Kidney (tissue), 13 donors: ENCODE measurements at regions not wholly inside any gene's neighbourhood (a gene's known extent, or its start where the extent isn't known, plus 50 kb on each side); places are given as distances from the start of the nearest gene placed in this dataset.

Experiments
- DNase-seq, 5 donors: peaks; one replicate each; pipeline ENCODE4 v3.0.0-alpha.2; 2013 to 2020
- FAIRE-seq: peaks from 2 replicates; lab custom pipeline; 2012; peaks lifted over from hg19 to GRCh38; lab: Jason Lieb, UNC
- H3K27ac ChIP-seq, 2 donors: one replicate each; pipeline ENCODE4 v1.7.0; 2013; ENCODE audit warnings: low read depth in 2 of 2, low read length in 2 of 2, inconsistent platforms in 1 of 2
- H3K27me3 ChIP-seq: one replicate; pipeline ENCODE4 v1.7.1; 2013; ENCODE audit warnings: low read length, inconsistent platforms; ENCODE audit not compliant: control insufficient read depth, insufficient read depth
- H3K36me3 ChIP-seq, 3 donors: one replicate each; pipeline versions ENCODE4 v1.7.0 to v1.7.1; 2013; ENCODE audit warnings: low read length in 3 of 3, control low read depth in 1 of 3, inconsistent platforms in 1 of 3; ENCODE audit not compliant: insufficient read depth in 3 of 3, control insufficient read depth in 2 of 3
- H3K4me1 ChIP-seq, 3 donors: one replicate each; pipeline versions ENCODE4 v1.7.0 to v1.7.1; 2013; ENCODE audit warnings: low read length in 3 of 3, inconsistent platforms in 1 of 3, low read depth in 1 of 3; ENCODE audit not compliant: control insufficient read depth in 2 of 3, insufficient read depth in 2 of 3
- H3K4me3 ChIP-seq, 3 donors: one replicate each; pipeline versions ENCODE4 v1.7.0 to v1.8.1; 2013; ENCODE audit warnings: low read length in 3 of 3, control low read depth in 1 of 3, inconsistent platforms in 1 of 3
- H3K9ac ChIP-seq, 3 donors: one replicate each; pipeline versions ENCODE4 v1.7.0 to v1.7.1; 2013; ENCODE audit warnings: low read length in 3 of 3, control low read depth in 1 of 3, inconsistent platforms in 1 of 3
- H3K9me3 ChIP-seq, 3 donors: one replicate each; pipeline versions ENCODE4 v1.7.0 to v1.7.1; 2013; ENCODE audit warnings: low read length in 3 of 3, control low read depth in 1 of 3, inconsistent platforms in 1 of 3; ENCODE audit not compliant: control insufficient read depth in 2 of 3, insufficient read depth in 1 of 3
- CTCF ChIP-seq: IDR thresholded peaks from 3 replicates; pipeline ENCODE4 v1.5.1; 2012; ENCODE audit warnings: mild to moderate bottlenecking, moderate library complexity, borderline replicate concordance; ENCODE audit not compliant: insufficient read depth; ENCODE audit errors: extremely low read depth
- intact Hi-C: fragments of 100-400 bp; cut with DNase I; formaldehyde crosslinking; loops from one replicate; pipeline ENCODE4 v1.11.1; 2022
- donor health status: control.
- donor health status: control.
- donor health status: control.
- donor health status: control.
- donor health status: control.
- donor health status: DM: yes; HTN: yes; CAD: no.
- donor health status: Normal renal cell carcinoma (clear cell type).

GRCh38 chr2:20515290-20516220, 68.7 kb downstream of the RHOB start:
- Histone ChIP-seq H3K4me3 (no peak overlapping the region), H3K4me1 (peaks cover 0 to 21% (median 16%) of the 10 kb centered on the region in 3 donors), H3K36me3 (no peaks in the 10 kb centered on the region), H3K27me3 (no peaks in the 10 kb centered on the region), H3K9ac (no peak overlapping the region), H3K27ac (peak overlapping the region; percentile 26 to 88), H3K9me3 (no peaks in the 10 kb centered on the region)
- intact Hi-C loops, result no loop called here
- no peak for TF ChIP-seq CTCF
- FAIRE-seq (no peak), DNase-seq (no peak)

- intact Hi-C loops, result no loop called here
- Histone ChIP-seq H3K9me3 (no peaks in the 10 kb centered on the region), H3K4me3 (no peak overlapping the region), H3K9ac (peak overlapping the region in 1 of 3 donors; percentile 60), H3K36me3 (no peaks in the 10 kb centered on the region), H3K27ac (peak overlapping the region; percentile 85 to 88), H3K4me1 (peaks cover 0 to 20% (median 16%) of the 10 kb centered on the region in 3 donors), H3K27me3 (no peaks in the 10 kb centered on the region)
- DNase-seq, result no peak
- TF ChIP-seq CTCF, result no peak
- no peak for FAIRE-seq
These were observed 69.4 kb downstream of the RHOB start for GRCh38 chr2:20516291-20516645.

GRCh38 chr2:20516646-20517341, 69.9 kb downstream of the RHOB start:
- Histone ChIP-seq H3K9ac (peak overlapping the region in 1 of 3 donors; percentile 60), H3K27me3 (no peaks in the 10 kb centered on the region), H3K9me3 (no peaks in the 10 kb centered on the region), H3K4me3 (no peak overlapping the region), H3K4me1 (peaks cover 0 to 20% (median 16%) of the 10 kb centered on the region in 3 donors), H3K27ac (peak overlapping the region; percentile 85 to 88), H3K36me3 (no peaks in the 10 kb centered on the region)
- intact Hi-C loops, result no loop called here
- DNase-seq (peak in 3 of 5 donors; percentile 68 to 78 (median 73)), FAIRE-seq (no peak)
- no peak for TF ChIP-seq CTCF
